Stimulated activated naive CD8-positive, alpha-beta T cell treated with anti-CD3 and anti-CD28 coated beads, Interleukin-15, Interleukin-2, amounts not matched to agents 100 ng/mL and 50 ng/mL, for 24 hours (primary cell): ENCODE measurements at regions not wholly inside any gene's neighbourhood (a gene's known extent, or its start where the extent isn't known, plus 50 kb on each side); places are given as distances from the start of the nearest gene placed in this dataset.
"Not testable (repeated sequence)": the region's sequence is repeated elsewhere in the genome, so short reads cannot be mapped to it uniquely, and the experiment has no call there.

Source experiments
- H3K27ac Mint-ChIP-seq: one replicate; pipeline ENCODE4 v1.8.0; 2021; ENCODE audit warnings: mild to moderate bottlenecking, mixed read lengths
- H3K27me3 Mint-ChIP-seq: one replicate; pipeline ENCODE4 v1.8.0; 2021; ENCODE audit warnings: mixed read lengths
- H3K36me3 Mint-ChIP-seq: one replicate; pipeline ENCODE4 v1.8.0; 2021; ENCODE audit warnings: low read depth, mixed read lengths
- H3K4me1 Mint-ChIP-seq: one replicate; pipeline ENCODE4 v1.8.0; 2021; ENCODE audit warnings: low read depth, mixed read lengths
- H3K4me3 Mint-ChIP-seq: one replicate; pipeline ENCODE4 v1.8.0; 2021; ENCODE audit warnings: mild to moderate bottlenecking, mixed read lengths
- H3K9me3 Mint-ChIP-seq: one replicate; pipeline ENCODE4 v1.8.0; 2021; ENCODE audit warnings: mixed read lengths

GRCh38 chr9:62858240-62858639 is 1668.4 kb downstream of the SPATA31A7 start:
- H3K27me3 Mint-ChIP-seq = peaks cover 30% of the 10 kb centered on the region
- not testable (repeated sequence) for H3K27ac Mint-ChIP-seq, H3K4me1 Mint-ChIP-seq, H3K36me3 Mint-ChIP-seq, H3K9me3 Mint-ChIP-seq, H3K4me3 Mint-ChIP-seq

DNA sequence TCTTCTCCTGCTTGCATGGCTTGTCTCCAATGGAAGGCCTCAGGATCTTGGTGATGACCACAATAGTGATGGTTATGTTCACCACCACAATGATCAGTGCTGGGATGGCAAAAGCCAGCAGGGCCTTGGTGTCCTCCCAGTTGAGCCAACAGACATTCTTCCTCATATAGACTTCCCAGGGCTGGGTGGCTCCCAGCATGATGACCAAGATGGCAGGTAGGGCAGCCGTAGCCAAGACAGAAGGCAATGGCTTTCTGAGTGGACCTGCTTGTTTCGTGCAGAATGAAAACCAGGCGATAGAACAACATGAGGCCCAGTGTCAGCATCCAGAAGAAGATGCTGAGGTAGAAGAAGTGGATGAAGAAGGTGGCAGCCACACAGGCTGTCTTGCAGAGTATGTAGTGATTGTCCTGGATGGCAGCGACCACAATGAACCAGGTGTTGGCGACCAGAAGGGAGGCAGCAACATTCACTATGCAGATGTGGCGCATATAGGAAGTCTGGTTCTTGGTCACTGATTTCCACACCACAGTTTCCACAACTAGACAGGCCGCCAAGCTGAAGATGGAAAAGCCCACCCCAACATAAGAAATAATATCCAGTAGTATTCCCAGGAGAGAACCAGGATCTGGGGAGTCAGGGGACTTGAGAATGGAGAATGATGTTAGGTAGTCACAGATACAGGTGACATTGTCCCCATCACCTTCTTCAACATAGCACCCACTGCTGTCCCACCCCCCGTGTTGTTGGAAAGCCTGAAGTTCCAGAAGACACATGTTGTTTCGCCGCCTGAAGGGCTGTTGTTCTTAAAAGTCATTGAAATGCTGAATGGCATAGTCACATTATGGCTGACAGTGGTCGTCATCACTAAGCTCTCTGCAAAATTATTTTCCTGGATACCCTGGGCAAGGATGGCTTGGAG is 1671.4 kb downstream of the SPATA31A7 start:
- H3K36me3 Mint-ChIP-seq, H3K9me3 Mint-ChIP-seq, H3K27ac Mint-ChIP-seq, H3K4me3 Mint-ChIP-seq, H3K4me1 Mint-ChIP-seq: not testable (repeated sequence)
- H3K27me3 Mint-ChIP-seq = peaks cover 44% of the 10 kb centered on the region

DNA sequence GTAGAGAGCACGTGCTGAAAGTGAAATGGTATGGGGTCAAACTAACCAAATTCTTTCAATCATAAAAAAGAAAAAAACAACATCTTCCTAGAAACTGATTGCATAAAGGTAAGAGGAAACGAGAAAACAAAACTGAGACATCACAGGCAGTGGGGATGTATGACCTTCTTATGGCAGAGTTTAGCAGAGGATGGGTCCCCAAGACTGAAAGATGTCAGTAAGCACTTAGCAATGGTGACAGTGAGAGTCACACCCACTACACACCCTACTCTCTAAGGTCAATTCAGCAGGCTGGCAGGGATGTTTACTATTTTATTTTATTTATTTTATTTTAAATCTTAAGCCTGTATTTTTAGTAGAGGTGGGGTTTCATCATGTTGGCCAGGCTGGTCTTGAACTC is 1672.3 kb downstream of the SPATA31A7 start:
- H3K27me3 Mint-ChIP-seq = peaks cover 52% of the 10 kb centered on the region
- H3K4me3 Mint-ChIP-seq, H3K27ac Mint-ChIP-seq, H3K9me3 Mint-ChIP-seq, H3K4me1 Mint-ChIP-seq, H3K36me3 Mint-ChIP-seq: not testable (repeated sequence)

DNA sequence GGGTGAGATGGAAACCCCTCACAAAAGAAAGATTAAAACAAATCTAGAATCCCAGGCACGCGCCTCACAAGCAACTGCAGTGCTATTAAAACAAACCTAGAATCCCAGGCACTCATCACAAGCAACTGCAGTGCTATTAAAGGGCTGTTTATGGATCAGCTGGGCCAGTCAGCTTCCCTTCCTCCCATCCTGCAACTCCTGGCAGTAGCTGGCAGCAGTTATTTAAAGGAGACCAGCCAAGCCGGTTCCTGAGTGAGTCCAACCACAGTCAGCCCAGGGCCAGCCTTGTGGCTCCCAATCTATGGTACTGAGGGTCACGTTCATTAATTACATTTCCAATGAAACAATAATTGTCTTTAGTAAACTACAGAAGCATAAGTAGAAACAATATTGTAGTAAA is 1673.5 kb downstream of the SPATA31A7 start:
- H3K36me3 Mint-ChIP-seq, H3K27ac Mint-ChIP-seq, H3K9me3 Mint-ChIP-seq, H3K4me3 Mint-ChIP-seq, H3K4me1 Mint-ChIP-seq: not testable (repeated sequence)
- H3K27me3 Mint-ChIP-seq = peaks cover 49% of the 10 kb centered on the region

DNA sequence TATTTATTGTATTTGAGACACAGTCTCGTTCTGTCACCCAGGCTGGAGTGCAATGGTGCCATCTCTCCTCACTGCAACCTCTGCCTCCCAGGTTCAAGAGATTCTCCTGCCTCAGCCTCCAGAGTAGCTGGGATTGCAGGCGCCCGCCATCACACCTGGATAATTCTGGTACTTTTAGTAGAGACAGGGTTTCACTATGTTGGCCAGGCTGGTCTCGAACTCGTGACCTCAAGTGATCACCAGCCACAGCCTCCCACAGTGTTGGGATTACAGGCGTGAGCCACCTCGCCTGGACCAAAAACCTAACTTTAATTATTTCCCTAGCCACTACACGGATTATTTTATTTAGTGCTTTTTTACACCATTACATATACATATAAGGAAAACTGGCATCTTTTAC is 1674.0 kb downstream of the SPATA31A7 start:
- H3K36me3 Mint-ChIP-seq = not testable (repeated sequence)

DNA sequence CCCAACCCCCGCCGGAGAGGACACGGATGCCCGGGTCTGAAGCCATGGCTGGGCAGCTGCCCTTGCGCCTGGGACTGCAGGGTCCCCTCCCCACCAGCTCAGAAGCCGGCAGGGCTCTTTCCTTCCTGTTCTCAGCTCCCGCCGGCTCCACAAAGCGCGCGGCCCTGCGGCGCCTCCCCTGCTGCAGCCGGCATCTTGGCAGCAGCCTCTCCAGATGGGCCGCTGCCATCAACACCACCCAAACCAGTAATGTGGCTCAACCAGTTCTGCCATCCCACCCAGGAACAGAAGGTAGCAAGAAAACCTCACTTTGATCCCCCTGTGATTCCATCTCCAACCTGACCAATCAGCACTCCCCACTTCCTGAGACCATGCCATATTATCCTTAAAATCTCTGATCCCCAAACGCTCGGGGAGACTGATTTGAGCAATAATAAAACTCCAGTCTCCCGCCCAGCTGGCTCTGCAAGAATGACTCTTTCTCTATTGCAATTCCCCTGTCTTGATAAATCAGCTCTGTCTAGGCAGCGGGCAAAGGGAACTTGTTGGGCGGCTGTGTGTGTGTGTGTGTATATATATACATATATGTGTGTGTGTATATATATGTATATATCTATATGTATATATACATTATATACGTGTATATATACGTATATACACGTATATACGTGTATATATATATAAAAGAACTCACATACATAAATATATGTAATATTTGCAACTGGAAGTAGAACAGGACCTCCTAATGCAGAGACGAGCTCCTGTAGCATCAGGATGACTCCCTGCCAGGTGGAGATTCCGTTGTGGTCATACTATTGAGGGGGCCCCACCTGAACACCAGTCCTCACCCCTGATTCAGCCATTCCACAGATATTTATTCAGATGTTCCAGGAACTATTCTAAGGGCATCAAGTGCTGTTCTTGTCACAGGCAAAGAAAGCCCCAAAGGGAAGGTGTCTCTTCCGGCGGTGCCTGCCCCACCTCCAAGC is 1674.9 kb downstream of the SPATA31A7 start:
- not testable (repeated sequence) for H3K4me3 Mint-ChIP-seq, H3K27ac Mint-ChIP-seq, H3K9me3 Mint-ChIP-seq, H3K36me3 Mint-ChIP-seq, H3K4me1 Mint-ChIP-seq
- H3K27me3 Mint-ChIP-seq = peaks cover 47% of the 10 kb centered on the region

More for the DNA sequence above, 1674.0 kb downstream of the SPATA31A7 start:
- H3K4me1 Mint-ChIP-seq, H3K4me3 Mint-ChIP-seq, H3K27ac Mint-ChIP-seq, H3K9me3 Mint-ChIP-seq: not testable (repeated sequence)
- H3K27me3 Mint-ChIP-seq = peaks cover 47% of the 10 kb centered on the region

- not testable (repeated sequence) for H3K27ac Mint-ChIP-seq, H3K36me3 Mint-ChIP-seq, H3K4me3 Mint-ChIP-seq, H3K9me3 Mint-ChIP-seq, H3K4me1 Mint-ChIP-seq
- peaks cover 36% of the 10 kb centered on the region for H3K27me3 Mint-ChIP-seq
These were observed 1679.2 kb downstream of the SPATA31A7 start for GRCh38 chr9:62869061-62869460.

- H3K9me3 Mint-ChIP-seq, H3K27ac Mint-ChIP-seq, H3K4me1 Mint-ChIP-seq, H3K36me3 Mint-ChIP-seq, H3K4me3 Mint-ChIP-seq: not testable (repeated sequence)
- peaks cover 20% of the 10 kb centered on the region for H3K27me3 Mint-ChIP-seq
These were observed 1681.9 kb downstream of the SPATA31A7 start for GRCh38 chr9:62871765-62872164.

DNA sequence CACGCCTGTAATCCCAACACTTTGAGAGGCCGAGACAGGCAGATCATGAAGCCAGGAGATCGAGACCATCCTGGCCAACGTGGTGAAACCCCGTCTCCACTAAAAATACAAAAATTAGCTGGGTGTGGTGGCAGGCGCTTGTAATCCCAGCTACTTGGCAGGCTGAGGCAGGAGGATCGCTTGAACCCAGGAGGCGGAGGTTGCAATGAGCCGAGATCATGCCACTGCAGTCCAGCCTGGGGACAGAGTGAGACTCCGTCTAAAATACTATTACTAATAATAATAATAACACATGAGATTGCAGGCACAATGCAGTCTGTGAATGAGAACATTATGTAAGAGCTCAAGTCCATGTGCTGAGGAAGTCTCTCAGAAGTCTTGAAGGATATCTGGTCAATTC is 1684.4 kb downstream of the SPATA31A7 start:
- H3K27me3 Mint-ChIP-seq = peaks cover 27% of the 10 kb centered on the region
- H3K4me1 Mint-ChIP-seq, H3K9me3 Mint-ChIP-seq, H3K27ac Mint-ChIP-seq, H3K4me3 Mint-ChIP-seq, H3K36me3 Mint-ChIP-seq: not testable (repeated sequence)

GRCh38 chr9:62874745-62875599 is 1685.1 kb downstream of the SPATA31A7 start:
- not testable (repeated sequence) for H3K9me3 Mint-ChIP-seq, H3K36me3 Mint-ChIP-seq, H3K4me1 Mint-ChIP-seq, H3K27ac Mint-ChIP-seq, H3K4me3 Mint-ChIP-seq
- peaks cover 30% of the 10 kb centered on the region for H3K27me3 Mint-ChIP-seq

DNA sequence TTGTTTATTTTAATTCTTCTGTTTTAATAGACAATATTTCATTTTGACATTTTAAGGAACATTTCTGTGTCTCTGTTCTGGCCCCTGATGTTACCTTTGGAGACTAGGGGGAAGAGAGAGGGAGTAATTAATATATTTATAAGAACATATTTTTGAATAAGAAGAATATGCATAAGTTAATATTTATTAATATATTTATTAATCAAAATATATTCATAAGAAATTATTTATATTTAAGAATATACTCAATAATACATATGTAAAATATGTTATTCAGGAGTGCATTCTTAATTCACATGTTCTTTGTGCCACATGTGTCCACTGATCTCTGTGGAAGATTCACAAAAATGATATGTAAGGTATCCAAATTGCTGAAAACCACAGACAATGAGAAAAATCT is 1687.7 kb downstream of the SPATA31A7 start:
- not testable (repeated sequence) for H3K9me3 Mint-ChIP-seq, H3K27ac Mint-ChIP-seq, H3K4me3 Mint-ChIP-seq, H3K4me1 Mint-ChIP-seq, H3K36me3 Mint-ChIP-seq
- H3K27me3 Mint-ChIP-seq = peaks cover 29% of the 10 kb centered on the region

GRCh38 chr9:62877987-62878386 is 1688.2 kb downstream of the SPATA31A7 start:
- H3K27me3 Mint-ChIP-seq = peaks cover 29% of the 10 kb centered on the region
- H3K4me3 Mint-ChIP-seq, H3K4me1 Mint-ChIP-seq, H3K36me3 Mint-ChIP-seq, H3K9me3 Mint-ChIP-seq, H3K27ac Mint-ChIP-seq: not testable (repeated sequence)

GRCh38 chr9:62880453-62880852 is 1690.6 kb downstream of the SPATA31A7 start:
- peaks cover 25% of the 10 kb centered on the region for H3K27me3 Mint-ChIP-seq
- H3K4me3 Mint-ChIP-seq, H3K9me3 Mint-ChIP-seq, H3K27ac Mint-ChIP-seq, H3K4me1 Mint-ChIP-seq, H3K36me3 Mint-ChIP-seq: not testable (repeated sequence)

DNA sequence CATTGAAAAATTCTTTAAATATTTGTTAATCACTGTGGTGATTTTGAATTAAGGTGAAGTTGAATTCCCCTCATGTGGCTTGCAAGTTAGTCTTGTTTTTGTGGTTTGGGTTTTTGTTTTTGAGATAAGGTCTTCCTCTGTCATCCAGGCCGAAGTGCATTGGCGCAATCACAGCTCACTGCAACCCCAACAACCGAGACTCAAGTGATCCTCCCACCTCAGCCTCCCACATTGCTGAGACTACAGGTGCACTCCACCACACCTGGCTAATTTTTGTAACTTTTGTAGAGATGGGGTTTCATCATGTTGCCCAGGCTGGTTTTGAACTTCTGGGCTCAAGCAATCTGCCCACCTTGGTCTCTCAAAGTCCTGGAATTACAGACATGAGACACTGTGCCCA is 1691.1 kb downstream of the SPATA31A7 start:
- H3K9me3 Mint-ChIP-seq = not testable (repeated sequence)

GRCh38 chr9:62881811-62882210 is 1692.0 kb downstream of the SPATA31A7 start:
- H3K27ac Mint-ChIP-seq, H3K36me3 Mint-ChIP-seq, H3K4me1 Mint-ChIP-seq, H3K4me3 Mint-ChIP-seq, H3K9me3 Mint-ChIP-seq: not testable (repeated sequence)
- peaks cover 25% of the 10 kb centered on the region for H3K27me3 Mint-ChIP-seq

More for the DNA sequence above, 1691.1 kb downstream of the SPATA31A7 start:
- H3K27me3 Mint-ChIP-seq = peaks cover 25% of the 10 kb centered on the region
- H3K27ac Mint-ChIP-seq, H3K36me3 Mint-ChIP-seq, H3K4me3 Mint-ChIP-seq, H3K4me1 Mint-ChIP-seq: not testable (repeated sequence)
